ENCODE measurements at regions not wholly inside any gene's neighbourhood (a gene's known extent, or its start where the extent isn't known, plus 50 kb on each side); places are given as distances from the start of the nearest gene placed in this dataset.

DNA sequence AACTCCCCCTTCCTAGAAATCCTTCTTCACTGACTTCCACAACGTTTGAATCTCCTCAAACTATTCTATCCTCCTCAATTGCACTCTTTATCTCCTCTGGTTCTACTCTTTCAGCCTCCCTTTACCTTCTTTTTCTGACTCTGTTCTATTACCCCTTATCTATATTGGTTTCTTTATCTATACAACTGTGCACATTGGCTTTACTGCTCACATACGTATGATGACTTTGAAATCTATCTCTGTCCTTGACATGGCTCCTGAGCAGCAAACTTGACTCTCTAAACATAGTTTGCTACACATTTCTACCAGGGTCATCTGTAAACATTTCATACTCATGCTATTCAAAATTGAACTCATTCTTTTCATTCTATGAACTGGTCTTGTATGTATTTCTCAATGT, 601.0 kb upstream of the LINC00305 start:
- TF ChIP-seq, protein P1, sequence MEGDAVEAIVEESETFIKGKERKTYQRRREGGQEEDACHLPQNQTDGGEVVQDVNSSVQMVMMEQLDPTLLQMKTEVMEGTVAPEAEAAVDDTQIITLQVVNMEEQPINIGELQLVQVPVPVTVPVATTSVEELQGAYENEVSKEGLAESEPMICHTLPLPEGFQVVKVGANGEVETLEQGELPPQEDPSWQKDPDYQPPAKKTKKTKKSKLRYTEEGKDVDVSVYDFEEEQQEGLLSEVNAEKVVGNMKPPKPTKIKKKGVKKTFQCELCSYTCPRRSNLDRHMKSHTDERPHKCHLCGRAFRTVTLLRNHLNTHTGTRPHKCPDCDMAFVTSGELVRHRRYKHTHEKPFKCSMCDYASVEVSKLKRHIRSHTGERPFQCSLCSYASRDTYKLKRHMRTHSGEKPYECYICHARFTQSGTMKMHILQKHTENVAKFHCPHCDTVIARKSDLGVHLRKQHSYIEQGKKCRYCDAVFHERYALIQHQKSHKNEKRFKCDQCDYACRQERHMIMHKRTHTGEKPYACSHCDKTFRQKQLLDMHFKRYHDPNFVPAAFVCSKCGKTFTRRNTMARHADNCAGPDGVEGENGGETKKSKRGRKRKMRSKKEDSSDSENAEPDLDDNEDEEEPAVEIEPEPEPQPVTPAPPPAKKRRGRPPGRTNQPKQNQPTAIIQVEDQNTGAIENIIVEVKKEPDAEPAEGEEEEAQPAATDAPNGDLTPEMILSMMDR (IDR thresholded peaks at IDR 0.05; ENCODE audit: low read depth, low read length) = no peak
- no peak for TF ChIP-seq POLR2A (IDR thresholded peaks at IDR 0.05; ENCODE audit: extremely low read depth, insufficient read length)
- TF ChIP-seq, protein P2, sequence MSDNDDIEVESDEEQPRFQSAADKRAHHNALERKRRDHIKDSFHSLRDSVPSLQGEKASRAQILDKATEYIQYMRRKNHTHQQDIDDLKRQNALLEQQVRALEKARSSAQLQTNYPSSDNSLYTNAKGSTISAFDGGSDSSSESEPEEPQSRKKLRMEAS (IDR thresholded peaks at IDR 0.05; ENCODE audit: low read depth, low read length) = no peak
- no peak for TF ChIP-seq MYC (IDR thresholded peaks at IDR 0.05; ENCODE audit: low read depth, low read length)
